Calu3 (cell line): ENCODE measurements at regions not wholly inside any gene's neighbourhood (a gene's known extent, or its start where the extent isn't known, plus 50 kb on each side); places are given as distances from the start of the nearest gene placed in this dataset.

Experiments used
- BruUV-seq: library from RNA; stranded (reverse); fragments of 400-500 nt; replicated peaks from 2 replicates; lab custom pipeline; 2021; lab: Mats Ljungman, UMichigan
- CTCF ChIA-PET: fragments of 300-600 bp; sonication (Branson Sonifier 250); formaldehyde crosslinking; loops from one replicate; lab custom pipeline; 2022; ENCODE audit warnings: antibody characterized with exemption; lab: Charles Lee
- DNase-seq: peaks from one replicate; pipeline ENCODE4 v3.0.0; 2022
- H3K27ac Mint-ChIP-seq: one replicate; pipeline ENCODE4 v1.8.0; 2022; ENCODE audit warnings: mixed read lengths; ENCODE audit not compliant: unreplicated experiment
- H3K27me3 Mint-ChIP-seq: one replicate; pipeline ENCODE4 v1.8.0; 2022; ENCODE audit warnings: mixed read lengths; ENCODE audit not compliant: unreplicated experiment
- H3K36me3 Mint-ChIP-seq: one replicate; pipeline ENCODE4 v1.8.0; 2022; ENCODE audit warnings: mild to moderate bottlenecking, moderate library complexity, mixed read lengths; ENCODE audit not compliant: insufficient read depth, unreplicated experiment
- H3K4me1 Mint-ChIP-seq: one replicate; pipeline ENCODE4 v1.8.0; 2022; ENCODE audit warnings: mild to moderate bottlenecking, low read depth, mixed read lengths; ENCODE audit not compliant: unreplicated experiment
- H3K4me3 Mint-ChIP-seq: one replicate; pipeline ENCODE4 v1.8.0; 2022; ENCODE audit warnings: mild to moderate bottlenecking, low read depth, moderate library complexity, mixed read lengths; ENCODE audit not compliant: unreplicated experiment
- H3K9me3 Mint-ChIP-seq: one replicate; pipeline ENCODE4 v1.8.0; 2022; ENCODE audit warnings: low read depth, mixed read lengths; ENCODE audit not compliant: unreplicated experiment
- CTCF ChIP-seq: fragments of 200-600 bp; IDR thresholded peaks from one replicate; pipeline ENCODE4 v1.8.0; 2022; ENCODE audit warnings: antibody characterized with exemption; ENCODE audit not compliant: unreplicated experiment
- intact Hi-C: fragments of 100-400 bp; cut with micrococcal nuclease; formaldehyde crosslinking; loops from one replicate; pipeline ENCODE4 v1.10.0; 2022; ENCODE audit not compliant: unreplicated experiment

GRCh38 chr16:65334081-65334480 lies 212.2 kb upstream of the CDH11 start:
- CTCF ChIA-PET, result no interaction called here
- BruUV-seq, result no TSS peak
- H3K36me3 Mint-ChIP-seq, result no peaks in the 10 kb centered on the region

GRCh38 chr16:65333283-65333682 lies 211.4 kb upstream of the CDH11 start:
- H3K27ac Mint-ChIP-seq, result no peak overlapping the region
- DNase-seq, result no peak
- H3K27me3 Mint-ChIP-seq, result no peaks in the 10 kb centered on the region
- no peaks in the 10 kb centered on the region for H3K4me1 Mint-ChIP-seq
- no peak overlapping the region for H3K4me3 Mint-ChIP-seq
- no peaks in the 10 kb centered on the region for H3K36me3 Mint-ChIP-seq
- intact Hi-C loops, result no loop called here
- no TSS peak for BruUV-seq
- TF ChIP-seq CTCF, result no peak
- peaks cover 27% of the 10 kb centered on the region for H3K9me3 Mint-ChIP-seq
- CTCF ChIA-PET, result no interaction called here

More at GRCh38 chr16:65334081-65334480, 212.2 kb upstream of the CDH11 start:
- intact Hi-C loops, result no loop called here
- no peaks in the 10 kb centered on the region for H3K27me3 Mint-ChIP-seq
- no peak overlapping the region for H3K27ac Mint-ChIP-seq
- no peak for DNase-seq
- H3K4me1 Mint-ChIP-seq, result no peaks in the 10 kb centered on the region
- peaks cover 23% of the 10 kb centered on the region for H3K9me3 Mint-ChIP-seq
- no peak overlapping the region for H3K4me3 Mint-ChIP-seq
- TF ChIP-seq CTCF, result no peak

GRCh38 chr16:65327346-65327745 lies 205.5 kb upstream of the CDH11 start:
- DNase-seq, result no peak
- H3K27me3 Mint-ChIP-seq, result no peaks in the 10 kb centered on the region
- no peak overlapping the region for H3K4me3 Mint-ChIP-seq
- H3K9me3 Mint-ChIP-seq, result peaks cover 26% of the 10 kb centered on the region
- no peak for TF ChIP-seq CTCF
- H3K27ac Mint-ChIP-seq, result no peak overlapping the region
- intact Hi-C loops, result no loop called here
- CTCF ChIA-PET, result no interaction called here
- H3K4me1 Mint-ChIP-seq, result no peaks in the 10 kb centered on the region
- H3K36me3 Mint-ChIP-seq, result no peaks in the 10 kb centered on the region
- no TSS peak for BruUV-seq

GRCh38 chr16:65323655-65324237 lies 201.9 kb upstream of the CDH11 start:
- intact Hi-C loops, result no loop called here
- Mint-ChIP-seq H3K27ac (no peak overlapping the region), H3K4me1 (no peaks in the 10 kb centered on the region), H3K36me3 (no peaks in the 10 kb centered on the region), H3K27me3 (no peaks in the 10 kb centered on the region), H3K9me3 (peaks cover 10% of the 10 kb centered on the region), H3K4me3 (no peak overlapping the region)
- no TSS peak for BruUV-seq
- CTCF ChIA-PET, result no interaction called here
- DNase-seq, result no peak
- TF ChIP-seq CTCF, result no peak
